Keratinocyte (primary cell): ENCODE measurements at regions not wholly inside any gene's neighbourhood (a gene's known extent, or its start where the extent isn't known, plus 50 kb on each side); places are given as distances from the start of the nearest gene placed in this dataset.

Experiments
- DNase-seq: peaks from one replicate; pipeline ENCODE4 v3.0.0-alpha.2; 2011; ENCODE audit warnings: low read depth, missing footprints, low spot score
- FAIRE-seq: peaks from 2 replicates; lab custom pipeline; 2011; peaks lifted over from hg19 to GRCh38; lab: Jason Lieb, UNC
- H2AFZ ChIP-seq: 2 replicates; pipeline ENCODE4 v1.6.0; 2012; ENCODE audit warnings: low read length, control low read depth, inconsistent platforms; ENCODE audit not compliant: control insufficient read depth
- H3K27ac ChIP-seq: 2 replicates; pipeline ENCODE4 v1.5.1; 2011; ENCODE audit warnings: low read length; ENCODE audit not compliant: control insufficient read depth, insufficient read depth
- H3K27me3 ChIP-seq: 3 replicates; pipeline ENCODE4 v1.6.0; 2011; ENCODE audit warnings: low read length; ENCODE audit not compliant: control insufficient read depth, insufficient read depth; ENCODE audit errors: extremely low read depth
- H3K36me3 ChIP-seq, 2 experiments: 2 replicates in 1 of 2; 3 replicates in 1 of 2; pipeline ENCODE4 v1.5.1; 2011; ENCODE audit warnings: low read length in 2 of 2, mild to moderate bottlenecking in 1 of 2; ENCODE audit not compliant: control insufficient read depth in 2 of 2, insufficient read depth in 2 of 2; ENCODE audit errors: extremely low read depth in 1 of 2
- H3K4me1 ChIP-seq: 3 replicates; pipeline ENCODE4 v1.5.1; 2011; ENCODE audit warnings: low read length; ENCODE audit not compliant: control insufficient read depth, insufficient read depth; ENCODE audit errors: extremely low read depth
- H3K4me2 ChIP-seq: 3 replicates; pipeline ENCODE4 v1.6.0; 2011; ENCODE audit warnings: low read depth, low read length; ENCODE audit not compliant: control insufficient read depth, insufficient read depth; ENCODE audit errors: extremely low read depth
- H3K4me3 ChIP-seq, 3 experiments: fragments of 200-600 bp in 1 of 3; sonication (generic) in 1 of 3; 2 replicates in 2 of 3; 3 replicates in 1 of 3; pipeline ENCODE4 v1.5.1; 2011 to 2016; ENCODE audit warnings: low read length in 3 of 3, mild to moderate bottlenecking in 3 of 3, control low read depth in 2 of 3, inconsistent platforms in 1 of 3, low read depth in 1 of 3, mixed read lengths in 1 of 3, mixed run types in 1 of 3, moderate library complexity in 1 of 3; ENCODE audit not compliant: control insufficient read depth in 2 of 3, insufficient read depth in 2 of 3; ENCODE audit errors: extremely low read depth in 1 of 3
- H3K79me2 ChIP-seq: 2 replicates; pipeline ENCODE4 v1.6.0; 2012; ENCODE audit warnings: low read length; ENCODE audit not compliant: control insufficient read depth, insufficient read depth
- H3K9ac ChIP-seq: 3 replicates; pipeline ENCODE4 v1.6.0; 2011; ENCODE audit warnings: low read length; ENCODE audit not compliant: control insufficient read depth, insufficient read depth; ENCODE audit errors: extremely low read depth
- H3K9me1 ChIP-seq: 3 replicates; pipeline ENCODE4 v1.6.0; 2011; ENCODE audit warnings: low read length; ENCODE audit not compliant: control insufficient read depth, insufficient read depth; ENCODE audit errors: extremely low read depth
- H3K9me3 ChIP-seq: 2 replicates; pipeline ENCODE4 v1.5.1; 2012; ENCODE audit warnings: low read depth, low read length; ENCODE audit not compliant: control insufficient read depth
- H4K20me1 ChIP-seq: 3 replicates; pipeline ENCODE4 v1.6.0; 2011; ENCODE audit warnings: low read length; ENCODE audit not compliant: control insufficient read depth, insufficient read depth; ENCODE audit errors: extremely low read depth
- CTCF ChIP-seq, 3 experiments: IDR thresholded peaks in 1 of 3; conservative IDR thresholded peaks in 1 of 3; optimal IDR thresholded peaks in 1 of 3; 2 replicates in 2 of 3; 3 replicates in 1 of 3; pipeline versions ENCODE3 to v1.5.1; 2011; ENCODE audit warnings: low read length in 3 of 3, mild to moderate bottlenecking in 3 of 3, moderate library complexity in 2 of 3, control low read depth in 1 of 3, inconsistent platforms in 1 of 3; ENCODE audit not compliant: insufficient read depth in 2 of 3; ENCODE audit errors: extremely low read depth in 1 of 3
- EZH2 ChIP-seq: IDR thresholded peaks from one replicate; pipeline ENCODE4 v1.6.1; 2012; ENCODE audit warnings: inconsistent platforms, mild to moderate bottlenecking, low read length, moderate library complexity
- dilution Hi-C: fragments of 300-500 bp; cut with MboI; formaldehyde crosslinking; loops from one replicate; pipeline ENCODE4 v1.7.0; 2020; ENCODE audit warnings: low sequenced_read_pairs; ENCODE audit not compliant: extremely low pct_ligation_motif_present

GRCh38 chr5:35336230-35336629 lies 105.9 kb upstream of the PRLR start:
- no peaks in the 10 kb centered on the region for H4K20me1 ChIP-seq
- H3K9me1 ChIP-seq = no peaks in the 10 kb centered on the region
- H2AFZ ChIP-seq = no peak overlapping the region
- H3K79me2 ChIP-seq = no peaks in the 10 kb centered on the region
- H3K9ac ChIP-seq = no peak overlapping the region
- no peak overlapping the region for H3K4me2 ChIP-seq
- TF ChIP-seq CTCF (optimal IDR thresholded peaks at IDR 0.05 in 1 of 3, IDR thresholded peaks at IDR 0.05 in 1 of 3, conservative IDR thresholded peaks at IDR 0.05 in 1 of 3; ENCODE audit: extremely low read depth in 1 of 3, insufficient read depth in 2 of 3, low read length in 3 of 3) (no peak), EZH2 (no peak)
- no peaks in the 10 kb centered on the region for H3K9me3 ChIP-seq
- dilution Hi-C loops = no loop called here
- H3K4me1 ChIP-seq = no peaks in the 10 kb centered on the region
- FAIRE-seq (no peak), DNase-seq (no peak)
- no peak overlapping the region for H3K27ac ChIP-seq
- H3K4me3 ChIP-seq = no peak overlapping the region
- no peaks in the 10 kb centered on the region for H3K36me3 ChIP-seq
- H3K27me3 ChIP-seq = no peaks in the 10 kb centered on the region

- Histone ChIP-seq H3K4me2 (no peak overlapping the region), H3K9me1 (no peaks in the 10 kb centered on the region), H4K20me1 (no peaks in the 10 kb centered on the region), H3K9me3 (no peaks in the 10 kb centered on the region), H3K36me3 (no peaks in the 10 kb centered on the region), H3K27me3 (no peaks in the 10 kb centered on the region), H3K4me3 (no peak overlapping the region), H3K9ac (no peak overlapping the region), H3K27ac (no peak overlapping the region), H3K79me2 (no peaks in the 10 kb centered on the region), H2AFZ (no peak overlapping the region), H3K4me1 (no peaks in the 10 kb centered on the region)
- dilution Hi-C loops = no loop called here
- TF ChIP-seq EZH2 = no peak
- no peak for TF ChIP-seq CTCF (optimal IDR thresholded peaks at IDR 0.05 in 1 of 3, IDR thresholded peaks at IDR 0.05 in 1 of 3, conservative IDR thresholded peaks at IDR 0.05 in 1 of 3; ENCODE audit: extremely low read depth in 1 of 3, insufficient read depth in 2 of 3, low read length in 3 of 3)
- DNase-seq = no peak
- no peak for FAIRE-seq
Observed at GRCh38 chr5:35335752-35336151, 105.5 kb upstream of the PRLR start.
